HL-60/S4 treated with phorbol 12-myristate 13-acetate at 8.2 ng/mL for 4 days and 3 days (cell line): ENCODE measurements at regions not wholly inside any gene's neighbourhood (a gene's known extent, or its start where the extent isn't known, plus 50 kb on each side); places are given as distances from the start of the nearest gene placed in this dataset.

Source experiments
- in situ Hi-C: fragments of 300-500 bp; cut with MboI; formaldehyde crosslinking; loops from 2 replicates; pipeline ENCODE4 v1.15.0; 2022; ENCODE audit warnings: low sequenced_read_pairs

DNA sequence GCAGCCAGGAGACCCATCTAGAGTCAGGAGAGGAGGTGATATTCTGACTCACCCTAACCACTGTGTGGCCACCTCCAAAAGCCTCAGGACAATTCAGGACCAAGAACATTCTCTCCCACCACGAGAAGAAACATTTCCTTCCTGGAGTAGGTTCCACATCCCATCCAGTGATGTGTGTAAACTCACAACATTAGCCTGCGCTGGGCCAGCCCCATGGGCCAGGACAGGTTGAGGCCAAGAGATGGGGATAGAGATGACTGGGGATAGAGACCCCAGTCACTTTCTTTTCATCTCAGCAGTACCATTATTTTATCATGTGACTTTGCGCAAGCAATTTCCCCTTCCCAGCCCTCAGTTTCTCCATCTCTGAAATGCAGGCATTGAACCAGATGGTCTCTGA is 126.6 kb upstream of the PTPRT start:
- in situ Hi-C loops, result no loop called here

GRCh38 chr20:43309266-43309665 is 119.6 kb upstream of the PTPRT start:
- in situ Hi-C loops, result no loop called here

DNA sequence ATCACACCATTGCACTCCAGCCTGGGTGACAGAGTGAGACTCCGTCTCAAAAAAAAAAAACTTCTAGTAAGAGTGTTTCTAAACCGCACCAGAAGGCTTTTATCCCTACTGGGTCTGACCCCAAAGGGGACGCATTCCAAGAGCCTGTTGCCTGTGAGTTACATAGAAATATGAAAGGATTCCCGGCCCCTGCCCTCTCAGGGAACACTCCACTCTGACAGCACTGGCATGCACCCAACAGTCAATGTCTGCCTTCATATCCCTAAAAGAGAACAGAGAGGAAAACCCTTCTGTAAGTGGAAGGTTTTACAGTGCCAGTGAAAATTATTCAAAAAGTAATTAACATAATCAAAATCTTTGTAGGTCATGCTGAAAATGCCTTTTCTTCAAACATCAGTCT is 117.1 kb upstream of the PTPRT start:
- in situ Hi-C loops, result no loop called here

GRCh38 chr20:43305749-43306148 is 116.0 kb upstream of the PTPRT start:
- in situ Hi-C loops, result no loop called here

- in situ Hi-C loops, result no loop called here
Observed at GRCh38 chr20:43304598-43304997, 114.9 kb upstream of the PTPRT start.

DNA sequence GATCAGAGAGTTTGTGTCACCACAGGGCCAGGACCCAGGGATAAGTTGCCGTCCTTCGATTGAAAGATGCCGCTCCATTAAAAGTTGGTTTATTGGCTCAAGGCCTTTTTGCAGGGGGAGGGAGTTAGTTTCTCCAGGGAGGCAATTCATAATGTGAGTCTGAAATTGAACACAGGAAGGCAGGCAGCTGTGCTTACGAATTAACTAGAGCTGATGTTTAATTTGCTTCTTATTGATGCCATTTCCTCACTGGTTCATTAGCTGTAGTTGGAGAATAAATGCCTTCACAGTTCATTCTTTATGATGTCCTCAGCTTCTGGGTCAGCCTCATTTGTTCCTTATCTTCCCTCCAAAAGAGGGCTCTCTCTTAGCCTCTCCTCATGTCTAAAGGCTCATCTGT is 113.2 kb upstream of the PTPRT start:
- in situ Hi-C loops, result no loop called here

DNA sequence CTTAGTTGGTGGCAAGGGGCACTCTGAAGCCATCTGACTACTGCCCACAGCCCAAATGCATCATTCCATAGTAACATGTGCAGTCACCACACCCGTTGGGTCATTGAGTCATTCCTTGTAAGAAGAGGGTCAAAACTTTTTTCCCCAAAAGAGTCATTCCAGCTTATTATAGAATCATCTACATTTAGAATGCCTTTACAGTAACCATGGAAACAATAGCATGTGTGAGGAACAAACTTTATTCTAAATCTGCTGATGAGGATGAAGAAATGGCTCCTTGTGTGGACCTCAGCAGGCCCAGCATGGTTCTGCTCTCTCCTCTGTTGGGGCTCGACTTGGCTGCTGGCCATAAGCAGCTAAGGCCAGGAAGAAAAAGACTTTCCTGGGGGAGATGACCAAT is 111.2 kb upstream of the PTPRT start:
- in situ Hi-C loops, result no loop called here

DNA sequence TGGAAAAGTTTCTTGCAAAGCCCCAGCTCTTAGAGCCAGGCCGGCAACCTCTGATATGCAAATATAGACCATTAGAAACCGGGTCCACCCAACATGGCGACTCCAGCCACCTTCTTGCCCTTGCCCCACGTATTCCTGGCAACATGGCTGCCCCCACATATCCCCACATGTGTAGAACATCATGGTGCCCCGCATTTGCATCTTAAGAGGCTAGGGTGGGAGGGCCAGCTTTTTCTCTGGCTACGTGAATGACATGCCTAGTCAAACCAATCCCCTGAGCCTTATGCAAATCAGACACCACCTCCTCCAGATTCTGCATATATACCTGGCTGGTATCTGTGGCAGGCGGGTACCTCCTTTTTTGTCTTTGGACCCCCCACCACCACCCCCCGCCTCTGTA is 106.1 kb upstream of the PTPRT start:
- in situ Hi-C loops, result no loop called here

GRCh38 chr20:43295263-43295662 is 105.6 kb upstream of the PTPRT start:
- in situ Hi-C loops, result no loop called here

- in situ Hi-C loops, result no loop called here
Observed at GRCh38 chr20:43294031-43294430, 104.3 kb upstream of the PTPRT start.

- in situ Hi-C loops, result no loop called here
Observed at GRCh38 chr20:43293068-43293786, 103.5 kb upstream of the PTPRT start.

DNA sequence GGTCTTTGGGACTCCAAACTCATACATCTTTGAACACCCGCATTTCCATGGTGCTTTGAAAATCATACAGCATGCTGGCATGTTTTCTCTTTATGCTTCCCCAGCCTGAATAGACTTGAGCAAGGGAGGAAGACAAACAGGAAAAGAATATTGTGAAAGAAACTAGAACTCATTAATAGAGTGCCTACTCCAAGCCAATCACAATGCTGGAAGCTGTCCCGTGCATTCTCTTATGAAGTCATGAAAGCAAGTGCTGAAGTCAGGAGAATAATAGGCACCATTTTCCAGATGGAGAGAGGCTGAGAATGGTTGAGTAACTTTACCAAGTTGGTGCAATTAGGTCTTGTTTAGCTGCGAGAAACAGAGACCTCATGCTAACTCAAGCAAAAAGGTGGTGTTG is 102.5 kb upstream of the PTPRT start:
- in situ Hi-C loops, result no loop called here

- in situ Hi-C loops, result no loop called here
Observed at GRCh38 chr20:43287637-43288036, 97.9 kb upstream of the PTPRT start.

DNA sequence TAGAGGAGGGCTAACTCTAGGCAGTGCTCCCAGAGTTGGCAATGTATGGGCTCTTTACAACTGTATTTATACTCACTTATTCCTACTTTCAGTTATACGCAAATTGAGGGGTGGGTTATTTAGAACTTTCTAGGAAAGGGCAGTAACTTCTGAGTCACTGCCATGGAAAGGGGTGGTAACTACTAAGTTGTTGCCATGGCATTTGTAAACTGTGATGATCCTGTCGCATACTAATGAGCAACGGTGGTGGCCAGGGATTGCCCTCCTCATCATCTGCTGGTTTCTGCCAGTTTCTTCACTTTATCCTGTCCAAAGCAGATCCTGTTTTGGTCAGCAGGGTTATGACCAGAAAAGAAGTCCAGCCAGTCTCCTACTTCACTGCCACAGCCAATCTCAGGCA is 95.5 kb upstream of the PTPRT start:
- in situ Hi-C loops, result no loop called here

DNA sequence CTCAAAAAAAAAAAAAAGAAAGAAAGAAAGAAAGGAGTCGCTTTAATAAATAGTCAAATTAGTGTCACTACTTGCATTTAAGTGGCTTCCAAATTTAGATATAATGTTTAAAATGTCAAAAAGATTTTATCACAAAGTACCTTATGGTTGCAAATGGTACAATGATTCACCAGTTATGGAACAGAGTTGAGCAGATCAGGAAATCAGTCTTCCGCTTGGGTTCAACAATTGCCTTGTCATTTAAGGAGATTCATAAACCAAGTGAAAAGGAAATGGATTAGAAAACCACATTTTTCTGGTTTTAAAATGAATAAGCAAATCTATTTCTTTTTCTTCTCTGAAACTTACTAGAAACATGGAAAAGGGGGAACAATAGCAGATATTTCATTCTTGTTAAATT is 94.8 kb upstream of the PTPRT start:
- in situ Hi-C loops, result no loop called here

- in situ Hi-C loops, result no loop called here
Observed at GRCh38 chr20:43283126-43283525, 93.4 kb upstream of the PTPRT start.

GRCh38 chr20:43271980-43272379 is 82.3 kb upstream of the PTPRT start:
- in situ Hi-C loops, result no loop called here

DNA sequence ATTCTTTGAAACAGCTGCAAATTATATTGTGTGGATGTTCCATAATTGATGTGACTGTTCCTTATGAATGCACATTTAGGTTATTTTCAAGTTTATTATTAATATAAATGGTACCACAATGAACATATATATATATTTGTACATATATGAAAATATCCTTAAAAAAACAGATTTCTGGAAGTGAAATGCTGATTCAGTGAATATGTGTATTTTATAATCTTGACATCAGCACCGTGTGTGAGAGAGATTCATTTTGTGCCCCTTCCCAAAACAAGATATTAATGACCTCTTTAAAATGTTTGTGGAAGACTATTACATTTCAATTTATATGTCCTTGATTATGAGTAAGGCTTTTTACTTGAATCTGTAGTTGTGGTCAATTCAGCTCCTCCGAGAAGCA is 75.7 kb upstream of the PTPRT start:
- in situ Hi-C loops, result no loop called here

DNA sequence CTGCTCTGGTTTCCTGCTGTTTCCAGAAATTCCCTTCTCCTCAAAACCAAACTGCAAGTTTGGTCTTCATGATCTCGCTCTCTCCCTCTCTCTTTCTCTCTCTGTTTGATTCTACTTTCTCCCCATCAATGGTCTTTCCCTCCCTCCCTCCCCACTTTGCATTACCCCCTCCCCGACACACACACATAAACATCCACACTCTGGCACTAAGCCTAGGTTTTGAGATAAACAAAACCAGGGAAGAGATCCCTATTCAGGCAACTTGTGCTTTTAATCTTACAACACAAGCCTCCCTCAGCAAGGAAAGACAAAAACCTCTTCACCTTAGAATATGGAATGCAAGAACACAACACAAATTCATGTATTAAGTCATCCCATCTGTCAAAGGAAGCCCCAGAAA is 73.5 kb upstream of the PTPRT start:
- in situ Hi-C loops, result no loop called here

DNA sequence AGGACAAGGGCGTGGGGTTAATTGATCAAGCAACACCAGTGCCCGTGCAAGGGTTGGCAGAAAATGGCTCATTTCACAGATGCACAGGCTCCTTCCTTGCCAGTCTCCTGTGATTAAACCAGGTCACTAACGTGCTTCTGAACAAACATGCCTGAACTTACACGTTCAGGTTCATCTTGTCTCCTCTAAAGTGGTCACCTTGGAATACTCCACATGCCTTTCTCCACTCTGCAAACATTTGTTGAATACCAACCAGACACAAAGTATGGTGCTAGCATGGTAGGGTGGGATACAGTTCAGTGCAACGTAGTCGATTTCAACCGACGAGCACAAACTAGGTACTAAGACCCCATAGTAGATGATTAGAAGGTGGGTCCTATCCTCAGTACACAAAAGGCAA is 72.6 kb upstream of the PTPRT start:
- in situ Hi-C loops, result no loop called here

GRCh38 chr20:43255877-43256276 is 66.2 kb upstream of the PTPRT start:
- in situ Hi-C loops, result no loop called here

GRCh38 chr20:43252761-43253160 is 63.1 kb upstream of the PTPRT start:
- in situ Hi-C loops, result no loop called here

- in situ Hi-C loops, result no loop called here
Observed at GRCh38 chr20:43248341-43248740, 58.6 kb upstream of the PTPRT start.
